SK-N-SH (cell line): ENCODE measurements at regions not wholly inside any gene's neighbourhood (a gene's known extent, or its start where the extent isn't known, plus 50 kb on each side); places are given as distances from the start of the nearest gene placed in this dataset.

Experiments used
- CTCF ChIA-PET: fragments of 300-600, 350-600 bp; formaldehyde crosslinking; extraction: SDS; loops from one replicate; lab custom pipeline; 2021; lab: Yijun Ruan, JAX
- POLR2A ChIA-PET: fragments of 350-600 bp; sonication (Branson Sonifier 250); formaldehyde crosslinking; extraction: SDS; loops from one replicate; lab custom pipeline; 2020; ENCODE audit warnings: antibody characterized with exemption, inconsistent platforms; lab: Yijun Ruan, JAX
- DNase-seq: peaks from one replicate; pipeline ENCODE4 v3.0.0; 2012
- H2AFZ ChIP-seq: fragments of 200-600 bp; sonication (generic); 2 replicates; pipeline ENCODE4 v1.8.1; 2016; ENCODE audit warnings: antibody characterized with exemption, mild to moderate bottlenecking, low read depth
- H3F3A ChIP-seq: fragments of 200-600 bp; sonication (generic); replicated peaks from 2 replicates; pipeline ENCODE3; 2016; ENCODE audit warnings: antibody characterized with exemption, mild to moderate bottlenecking; ENCODE audit not compliant: insufficient read depth
- H3K27ac ChIP-seq, 2 experiments: fragments of 200-500 bp in 1 of 2; fragments of 200-600 bp in 1 of 2; sonication (Bioruptor generic) in 1 of 2; sonication (generic), shearing (Covaris generic) in 1 of 2; 2 replicates each; pipeline versions ENCODE4 v1.5.1 to v1.6.1; 2014 to 2016; ENCODE audit warnings: low read depth in 2 of 2, inconsistent platforms in 1 of 2, low read length in 1 of 2, mild to moderate bottlenecking in 1 of 2, mixed read lengths in 1 of 2
- H3K27me3 ChIP-seq: fragments of 200-600 bp; sonication (generic), shearing (Covaris generic); 2 replicates; pipeline ENCODE4 v1.6.1; 2016; ENCODE audit warnings: mixed run types; ENCODE audit not compliant: insufficient read depth
- H3K36me3 ChIP-seq, 2 experiments: fragments of 200-500 bp in 1 of 2; fragments of 200-600 bp in 1 of 2; sonication (Bioruptor generic) in 1 of 2; sonication (generic) in 1 of 2; replicated peaks in 1 of 2; 2 replicates each; pipeline versions ENCODE3 to v1.5.1; 2014 to 2016; ENCODE audit warnings: low read length in 1 of 2, mild to moderate bottlenecking in 1 of 2; ENCODE audit not compliant: insufficient read depth in 2 of 2, control insufficient read depth in 1 of 2
- H3K4me1 ChIP-seq, 2 experiments: fragments of 200-500 bp in 1 of 2; fragments of 200-600 bp in 1 of 2; sonication (Bioruptor generic) in 1 of 2; sonication (generic), shearing (Covaris generic) in 1 of 2; 2 replicates each; pipeline versions ENCODE4 v1.5.1 to v1.6.1; 2014 to 2016; ENCODE audit warnings: low read depth in 1 of 2, low read length in 1 of 2, mixed run types in 1 of 2; ENCODE audit not compliant: insufficient read depth in 2 of 2, control insufficient read depth in 1 of 2
- H3K4me2 ChIP-seq: fragments of 200-600 bp; sonication (generic), shearing (Covaris generic); 2 replicates; pipeline ENCODE4 v1.6.1; 2017; ENCODE audit warnings: mixed run types
- H3K4me3 ChIP-seq, 2 experiments: fragments of 200-500 bp in 1 of 2; fragments of 200-600 bp in 1 of 2; sonication (Bioruptor generic) in 1 of 2; sonication (generic), shearing (Covaris generic) in 1 of 2; 2 replicates each; pipeline versions ENCODE4 v1.5.1 to v1.8.1; 2014 to 2016; ENCODE audit warnings: low read depth in 2 of 2, inconsistent platforms in 1 of 2, low read length in 1 of 2, mild to moderate bottlenecking in 1 of 2, mixed read lengths in 1 of 2, moderate library complexity in 1 of 2
- H3K79me2 ChIP-seq: fragments of 200-600 bp; sonication (generic); 2 replicates; pipeline ENCODE4 v1.8.1; 2017; ENCODE audit warnings: mild to moderate bottlenecking; ENCODE audit not compliant: insufficient read depth
- H3K9ac ChIP-seq: fragments of 200-600 bp; sonication (generic); 2 replicates; pipeline ENCODE4 v1.6.1; 2017; ENCODE audit warnings: mixed run types
- H3K9me2 ChIP-seq: fragments of 200-600 bp; sonication (generic); 2 replicates; pipeline ENCODE4 v1.6.1; 2017; ENCODE audit warnings: mixed run types
- H3K9me3 ChIP-seq: fragments of 200-600 bp; sonication (generic); 2 replicates; pipeline ENCODE4 v1.6.1; 2017; ENCODE audit warnings: mixed run types, mild to moderate bottlenecking, moderate library complexity
- H4K20me1 ChIP-seq: fragments of 200-600 bp; sonication (generic); 2 replicates; pipeline ENCODE4 v1.6.1; 2017; ENCODE audit warnings: mild to moderate bottlenecking, mixed run types; ENCODE audit not compliant: insufficient read depth
- CTCF ChIP-seq: fragments of 200-600 bp; sonication (generic); IDR thresholded peaks from 2 replicates; pipeline ENCODE4 v1.6.1; 2017; ENCODE audit warnings: antibody characterized with exemption, mild to moderate bottlenecking, moderate library complexity
- EP300 ChIP-seq, 2 experiments: IDR thresholded peaks; 2 replicates each; pipeline versions ENCODE4 v1.4.0 to v1.6.1; 2012; ENCODE audit warnings: borderline replicate concordance in 1 of 2, low read depth in 1 of 2, low read length in 1 of 2
- GATA2 ChIP-seq: sonication (generic); formaldehyde crosslinking; IDR thresholded peaks from 2 replicates; pipeline ENCODE4 v1.5.0; 2020; ENCODE audit warnings: mild to moderate bottlenecking, missing genetic modification reagents
- IRF3 ChIP-seq: fragments of 150-350 bp; IDR thresholded peaks from 2 replicates; pipeline ENCODE4 v1.6.1; 2016; ENCODE audit warnings: mild to moderate bottlenecking, low read depth, low read length
- JUND ChIP-seq: IDR thresholded peaks from 2 replicates; pipeline ENCODE4 v1.4.0; 2012
- MAX ChIP-seq: IDR thresholded peaks from 2 replicates; pipeline ENCODE4 v1.4.0; 2012; ENCODE audit warnings: low read depth
- NFIC ChIP-seq: IDR thresholded peaks from 2 replicates; pipeline ENCODE4 v1.4.0; 2012; ENCODE audit warnings: borderline replicate concordance
- RCOR1 ChIP-seq: fragments of 150-350 bp; IDR thresholded peaks from 2 replicates; pipeline ENCODE4 v1.6.1; 2017; ENCODE audit warnings: antibody characterized with exemption, low read length
- REST ChIP-seq: IDR thresholded peaks from 2 replicates; pipeline ENCODE4 v1.6.1; 2012; ENCODE audit warnings: mild to moderate bottlenecking, low read depth, low read length, moderate library complexity
- SMC3 ChIP-seq: IDR thresholded peaks from 2 replicates; pipeline ENCODE4 v1.6.1; 2012; ENCODE audit warnings: low read depth, low read length, improper control_type of control experiment
- WGBS: methylation state at CpG from one replicate; pipeline ENCODE4 v1.1.6; 2017; ENCODE audit warnings: low lambda C conversion rate; 5-methylcytosine and 5-hydroxymethylcytosine counted together

GRCh38 chr7:68858497-68858896 is 739.8 kb upstream of the AUTS2 start:
- ChIA-PET CTCF (interaction anchor here (1.2 kb wide), 1 partner anchor 19 kb away, joined by 4 read pairs; no protein-coding TSS in a partner anchor), POLR2A (no interaction called here)
- Histone ChIP-seq H3K4me2 (no peak overlapping the region), H4K20me1 (no peaks in the 10 kb centered on the region), H3K27me3 (no peaks in the 10 kb centered on the region), H3F3A (no peaks in the 10 kb centered on the region), H3K9me3 (no peaks in the 10 kb centered on the region), H3K79me2 (no peaks in the 10 kb centered on the region), H3K36me3 (no peaks in the 10 kb centered on the region), H3K4me1 (no peaks in the 10 kb centered on the region; a peak in 1 of 4 replicates), H2AFZ (no peak overlapping the region), H3K9ac (no peak overlapping the region), H3K9me2 (no peaks in the 10 kb centered on the region), H3K27ac (no peak overlapping the region), H3K4me3 (no peak overlapping the region)
- DNase-seq = peak; percentile 37
- TF ChIP-seq CTCF (no peak), GATA2 (CRISPR knock-in tag) (peak; percentile 29; the same call in 1 of the 2 replicates), REST (no peak), RCOR1 (peak; percentile 18; the same call in 1 of the 2 replicates), EP300 (IDR thresholded peaks at IDR 0.05; ENCODE audit: borderline replicate concordance in 1 of 2, low read depth in 1 of 2, low read length in 1 of 2) (peak in 1 of 2 experiments; percentile 50; a peak in 1 of 4 replicates)
- WGBS = 17% methylated on average over 1 of the region's 1 CpG

- POLR2A ChIA-PET = no interaction called here
- H3K9me3 ChIP-seq = no peaks in the 10 kb centered on the region
- H3K4me2 ChIP-seq = no peak overlapping the region
- WGBS = 57% methylated on average over 7 of the region's 7 CpGs
- no peaks in the 10 kb centered on the region for H3K79me2 ChIP-seq
- TF ChIP-seq MAX (no peak), SMC3 (no peak), NFIC (no peak), GATA2 (CRISPR knock-in tag) (no peak), JUND (no peak), IRF3 (no peak), EP300 (IDR thresholded peaks at IDR 0.05; ENCODE audit: borderline replicate concordance in 1 of 2, low read depth in 1 of 2, low read length in 1 of 2) (no peak)
- no peaks in the 10 kb centered on the region for H3K9me2 ChIP-seq
- H3F3A ChIP-seq = no peaks in the 10 kb centered on the region
- H3K27me3 ChIP-seq = no peaks in the 10 kb centered on the region
- H2AFZ ChIP-seq = no peak overlapping the region
- no peaks in the 10 kb centered on the region for H3K36me3 ChIP-seq
- DNase-seq = no peak
- no peak overlapping the region for H3K9ac ChIP-seq
- no peak overlapping the region for H3K4me3 ChIP-seq
- H3K27ac ChIP-seq = no peak overlapping the region
- H4K20me1 ChIP-seq = no peaks in the 10 kb centered on the region
- no peaks in the 10 kb centered on the region; a peak in 1 of 4 replicates for H3K4me1 ChIP-seq
- CTCF ChIA-PET = no interaction called here
Observed at GRCh38 chr7:68861171-68861570, 737.1 kb upstream of the AUTS2 start.
